ENCODE measurements at regions not wholly inside any gene's neighbourhood (a gene's known extent, or its start where the extent isn't known, plus 50 kb on each side); places are given as distances from the start of the nearest gene placed in this dataset.

DNA sequence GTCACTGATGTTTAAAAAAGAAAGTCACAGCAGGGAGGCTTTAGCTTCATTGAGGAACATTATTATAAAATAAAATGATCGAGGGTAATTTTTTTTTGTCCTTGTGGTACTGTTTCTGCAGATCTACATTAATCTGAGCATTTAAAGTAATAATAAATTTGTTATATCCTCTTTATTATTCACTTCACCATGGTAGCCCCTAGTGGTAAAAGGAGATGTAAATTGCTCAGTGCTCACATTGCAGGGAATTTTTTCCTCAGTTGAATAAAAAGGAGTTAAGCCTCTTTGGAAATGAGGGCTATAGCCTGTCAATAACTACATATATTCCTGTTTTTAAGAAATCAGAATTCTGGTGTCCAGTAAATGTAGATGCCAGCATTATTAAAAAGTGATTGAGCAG lies 99.7 kb upstream of the VPREB1 start:
- no peak overlapping the region for H3K4me3 ChIP-seq (ENCODE audit: low read depth, poor library complexity, severe bottlenecking)
- DNase-seq (ENCODE audit: low spot score in 2 of 2), result no peak
- intact Hi-C loops (cut with DNase I; ENCODE audit: low total_unique reads), result no loop called here
- WGBS, 2 donors, result 46 to 83% methylated on average over 1 of the region's 1 CpG
- TF ChIP-seq, protein P1, sequence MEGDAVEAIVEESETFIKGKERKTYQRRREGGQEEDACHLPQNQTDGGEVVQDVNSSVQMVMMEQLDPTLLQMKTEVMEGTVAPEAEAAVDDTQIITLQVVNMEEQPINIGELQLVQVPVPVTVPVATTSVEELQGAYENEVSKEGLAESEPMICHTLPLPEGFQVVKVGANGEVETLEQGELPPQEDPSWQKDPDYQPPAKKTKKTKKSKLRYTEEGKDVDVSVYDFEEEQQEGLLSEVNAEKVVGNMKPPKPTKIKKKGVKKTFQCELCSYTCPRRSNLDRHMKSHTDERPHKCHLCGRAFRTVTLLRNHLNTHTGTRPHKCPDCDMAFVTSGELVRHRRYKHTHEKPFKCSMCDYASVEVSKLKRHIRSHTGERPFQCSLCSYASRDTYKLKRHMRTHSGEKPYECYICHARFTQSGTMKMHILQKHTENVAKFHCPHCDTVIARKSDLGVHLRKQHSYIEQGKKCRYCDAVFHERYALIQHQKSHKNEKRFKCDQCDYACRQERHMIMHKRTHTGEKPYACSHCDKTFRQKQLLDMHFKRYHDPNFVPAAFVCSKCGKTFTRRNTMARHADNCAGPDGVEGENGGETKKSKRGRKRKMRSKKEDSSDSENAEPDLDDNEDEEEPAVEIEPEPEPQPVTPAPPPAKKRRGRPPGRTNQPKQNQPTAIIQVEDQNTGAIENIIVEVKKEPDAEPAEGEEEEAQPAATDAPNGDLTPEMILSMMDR (IDR thresholded peaks at IDR 0.05), result no peak
- no peak for TF ChIP-seq POLR2A (IDR thresholded peaks at IDR 0.05)

GRCh38 chr22:22143448-22143847 lies 101.1 kb upstream of the VPREB1 start:
- DNase-seq (ENCODE audit: low spot score in 2 of 2), result no peak
- intact Hi-C loops (cut with DNase I; ENCODE audit: low total_unique reads), result no loop called here
- WGBS, 2 donors, result 70 to 84% methylated on average over 6 of the region's 6 CpGs
- TF ChIP-seq, protein P1 (IDR thresholded peaks at IDR 0.05), result no peak
- TF ChIP-seq POLR2A (IDR thresholded peaks at IDR 0.05), result no peak
- H3K4me3 ChIP-seq (ENCODE audit: low read depth, poor library complexity, severe bottlenecking), result no peak overlapping the region

GRCh38 chr22:22142661-22143060 lies 101.9 kb upstream of the VPREB1 start:
- 46 to 52% methylated on average over 5 of the region's 5 CpGs for WGBS, 2 donors
- H3K4me3 ChIP-seq (ENCODE audit: low read depth, poor library complexity, severe bottlenecking), result no peak overlapping the region
- TF ChIP-seq, protein P1 (IDR thresholded peaks at IDR 0.05), result no peak
- TF ChIP-seq POLR2A (IDR thresholded peaks at IDR 0.05), result no peak
- DNase-seq (ENCODE audit: low spot score in 2 of 2), result no peak
- intact Hi-C loops (cut with DNase I; ENCODE audit: low total_unique reads), result no loop called here

GRCh38 chr22:22141771-22142591 lies 102.6 kb upstream of the VPREB1 start:
- intact Hi-C loops (cut with DNase I; ENCODE audit: low total_unique reads), result no loop called here
- no peak overlapping the region for H3K4me3 ChIP-seq (ENCODE audit: low read depth, poor library complexity, severe bottlenecking)
- no peak for DNase-seq (ENCODE audit: low spot score in 2 of 2)
- no peak for TF ChIP-seq POLR2A (IDR thresholded peaks at IDR 0.05)
- TF ChIP-seq, protein P1 (IDR thresholded peaks at IDR 0.05), result no peak
- 56 to 65% methylated on average over 4 of the region's 4 CpGs for WGBS, 2 donors

GRCh38 chr22:22141031-22141430 lies 103.6 kb upstream of the VPREB1 start:
- 88 to 89% methylated on average over 3 of the region's 3 CpGs for WGBS, 2 donors
- TF ChIP-seq, protein P1 (IDR thresholded peaks at IDR 0.05), result no peak
- no peak for TF ChIP-seq POLR2A (IDR thresholded peaks at IDR 0.05)
- intact Hi-C loops (cut with DNase I; ENCODE audit: low total_unique reads), result no loop called here
- no peak for DNase-seq (ENCODE audit: low spot score in 2 of 2)
- no peak overlapping the region for H3K4me3 ChIP-seq (ENCODE audit: low read depth, poor library complexity, severe bottlenecking)

GRCh38 chr22:22139364-22139763 lies 105.2 kb upstream of the VPREB1 start:
- intact Hi-C loops (cut with DNase I; ENCODE audit: low total_unique reads), result no loop called here
- no peak overlapping the region for H3K4me3 ChIP-seq (ENCODE audit: low read depth, poor library complexity, severe bottlenecking)
- TF ChIP-seq POLR2A (IDR thresholded peaks at IDR 0.05), result no peak
- TF ChIP-seq, protein P1 (IDR thresholded peaks at IDR 0.05), result no peak
- 53 to 56% methylated on average over 1 of the region's 1 CpG for WGBS, 2 donors
- DNase-seq (ENCODE audit: low spot score in 2 of 2), result no peak

Measured in lower leg skin (tissue), 4 donors.